Omental fat pad (tissue), 3 donors: ENCODE measurements at regions not wholly inside any gene's neighbourhood (a gene's known extent, or its start where the extent isn't known, plus 50 kb on each side); places are given as distances from the start of the nearest gene placed in this dataset.

ENCODE experiments used
- ATAC-seq: fragments of 150-250 bp; one replicate; pipeline ENCODE4 v1.9.1; 2016; ENCODE audit warnings: mild to moderate bottlenecking, moderate library complexity; ENCODE audit not compliant: low FRiP score
- DNase-seq: peaks from one replicate; pipeline ENCODE4 v3.0.0-alpha.2; 2019; ENCODE audit warnings: low spot score
- TF ChIP-seq, protein P1 (sequence below), 3 donors: fragments of 450-650 bp; IDR thresholded peaks; one replicate each; pipeline ENCODE4 v1.5.1; 2016 to 2017; ENCODE audit warnings: antibody characterized with exemption in 3 of 3, mild to moderate bottlenecking in 3 of 3, moderate library complexity in 2 of 3

- no peak for ATAC-seq
- TF ChIP-seq, protein P1, sequence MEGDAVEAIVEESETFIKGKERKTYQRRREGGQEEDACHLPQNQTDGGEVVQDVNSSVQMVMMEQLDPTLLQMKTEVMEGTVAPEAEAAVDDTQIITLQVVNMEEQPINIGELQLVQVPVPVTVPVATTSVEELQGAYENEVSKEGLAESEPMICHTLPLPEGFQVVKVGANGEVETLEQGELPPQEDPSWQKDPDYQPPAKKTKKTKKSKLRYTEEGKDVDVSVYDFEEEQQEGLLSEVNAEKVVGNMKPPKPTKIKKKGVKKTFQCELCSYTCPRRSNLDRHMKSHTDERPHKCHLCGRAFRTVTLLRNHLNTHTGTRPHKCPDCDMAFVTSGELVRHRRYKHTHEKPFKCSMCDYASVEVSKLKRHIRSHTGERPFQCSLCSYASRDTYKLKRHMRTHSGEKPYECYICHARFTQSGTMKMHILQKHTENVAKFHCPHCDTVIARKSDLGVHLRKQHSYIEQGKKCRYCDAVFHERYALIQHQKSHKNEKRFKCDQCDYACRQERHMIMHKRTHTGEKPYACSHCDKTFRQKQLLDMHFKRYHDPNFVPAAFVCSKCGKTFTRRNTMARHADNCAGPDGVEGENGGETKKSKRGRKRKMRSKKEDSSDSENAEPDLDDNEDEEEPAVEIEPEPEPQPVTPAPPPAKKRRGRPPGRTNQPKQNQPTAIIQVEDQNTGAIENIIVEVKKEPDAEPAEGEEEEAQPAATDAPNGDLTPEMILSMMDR (IDR thresholded peaks at IDR 0.05): no peak
- DNase-seq: no peak
Observed at GRCh38 chr6:108796875-108797274, 51.3 kb upstream of the ARMC2 start.

- TF ChIP-seq, protein P1 (IDR thresholded peaks at IDR 0.05): no peak
- ATAC-seq (no peak), DNase-seq (no peak)
Observed at GRCh38 chr6:108797951-108798669, 50.1 kb upstream of the ARMC2 start.
